Hepatocyte (in vitro differentiated cells): ENCODE measurements at regions not wholly inside any gene's neighbourhood (a gene's known extent, or its start where the extent isn't known, plus 50 kb on each side); places are given as distances from the start of the nearest gene placed in this dataset.

Experiments used
- EZH2 ChIP-seq: fragments of 200-600 bp; sonication (generic); IDR thresholded peaks from 2 replicates; pipeline ENCODE4 v1.6.1; 2016; ENCODE audit warnings: antibody characterized with exemption, mild to moderate bottlenecking, borderline replicate concordance
- TF ChIP-seq, protein P1 (sequence below): fragments of 200-600 bp; sonication (generic); IDR thresholded peaks from 2 replicates; pipeline ENCODE4 v1.5.1; 2016; ENCODE audit warnings: antibody characterized with exemption, mild to moderate bottlenecking; ENCODE audit not compliant: poor library complexity

DNA sequence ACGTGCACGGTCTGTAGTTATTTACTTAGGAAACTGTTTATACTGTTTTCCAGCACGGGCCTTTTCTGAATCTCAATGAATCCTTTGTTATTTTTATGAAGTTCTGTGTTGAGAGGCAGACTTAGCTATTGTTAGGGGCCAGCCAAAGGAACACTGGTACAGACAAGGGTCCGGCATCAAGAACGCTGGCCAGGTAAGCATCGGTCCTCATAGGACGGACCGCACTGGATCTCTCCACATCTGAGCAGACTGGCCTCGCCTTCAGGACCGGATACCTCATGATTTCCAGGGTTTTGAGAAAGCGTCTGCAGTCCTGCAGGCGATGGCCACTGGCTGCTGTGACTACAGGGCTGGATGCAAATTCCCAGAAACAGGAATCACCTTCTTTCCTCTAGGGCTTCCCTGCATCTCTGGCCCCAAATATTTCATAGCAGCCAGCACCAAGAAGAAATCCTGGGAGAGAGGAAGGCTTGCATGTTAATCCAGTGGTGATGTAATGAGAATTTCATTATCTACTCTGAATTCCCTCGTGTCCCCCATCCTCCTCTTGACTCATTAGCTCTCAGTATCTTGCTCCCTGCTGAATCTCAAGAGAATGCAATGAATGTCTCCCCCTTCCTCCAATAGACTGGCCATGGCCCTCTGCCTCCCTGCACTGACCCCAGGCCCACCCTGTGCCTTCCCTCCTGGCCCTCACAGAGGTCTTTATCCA, 325.4 kb upstream of the NPVF start:
- no peak for TF ChIP-seq EZH2
- TF ChIP-seq, protein P1, sequence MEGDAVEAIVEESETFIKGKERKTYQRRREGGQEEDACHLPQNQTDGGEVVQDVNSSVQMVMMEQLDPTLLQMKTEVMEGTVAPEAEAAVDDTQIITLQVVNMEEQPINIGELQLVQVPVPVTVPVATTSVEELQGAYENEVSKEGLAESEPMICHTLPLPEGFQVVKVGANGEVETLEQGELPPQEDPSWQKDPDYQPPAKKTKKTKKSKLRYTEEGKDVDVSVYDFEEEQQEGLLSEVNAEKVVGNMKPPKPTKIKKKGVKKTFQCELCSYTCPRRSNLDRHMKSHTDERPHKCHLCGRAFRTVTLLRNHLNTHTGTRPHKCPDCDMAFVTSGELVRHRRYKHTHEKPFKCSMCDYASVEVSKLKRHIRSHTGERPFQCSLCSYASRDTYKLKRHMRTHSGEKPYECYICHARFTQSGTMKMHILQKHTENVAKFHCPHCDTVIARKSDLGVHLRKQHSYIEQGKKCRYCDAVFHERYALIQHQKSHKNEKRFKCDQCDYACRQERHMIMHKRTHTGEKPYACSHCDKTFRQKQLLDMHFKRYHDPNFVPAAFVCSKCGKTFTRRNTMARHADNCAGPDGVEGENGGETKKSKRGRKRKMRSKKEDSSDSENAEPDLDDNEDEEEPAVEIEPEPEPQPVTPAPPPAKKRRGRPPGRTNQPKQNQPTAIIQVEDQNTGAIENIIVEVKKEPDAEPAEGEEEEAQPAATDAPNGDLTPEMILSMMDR, result no peak
